ENCODE measurements at regions not wholly inside any gene's neighbourhood (a gene's known extent, or its start where the extent isn't known, plus 50 kb on each side); places are given as distances from the start of the nearest gene placed in this dataset.

- TF ChIP-seq CTCF (IDR thresholded peaks at IDR 0.05) (no peak), POLR2A (IDR thresholded peaks at IDR 0.05) (no peak)
Measured at GRCh38 chr4:64105903-64106302, 303.3 kb downstream of the TECRL start.

Measured in Peyer's patch (tissue), 4 donors.